Peyer's patch (tissue), 4 donors: ENCODE measurements at regions not wholly inside any gene's neighbourhood (a gene's known extent, or its start where the extent isn't known, plus 50 kb on each side); places are given as distances from the start of the nearest gene placed in this dataset.

Experiments used
- DNase-seq, 3 donors: peaks; one replicate each; pipeline ENCODE4 v3.0.0-alpha.2; 2017 to 2019
- H3K27ac ChIP-seq, 4 donors: fragments of 200-600 bp; sonication (generic); one replicate each; pipeline ENCODE4 v1.5.1; 2016 to 2019
- H3K27me3 ChIP-seq, 2 donors: fragments of 200-600 bp; sonication (generic); one replicate each; pipeline ENCODE4 v1.5.1; 2019
- H3K36me3 ChIP-seq, 3 donors: fragments of 200-600 bp; sonication (generic); one replicate each; pipeline ENCODE4 v1.5.1; 2016 to 2019
- H3K4me1 ChIP-seq, 4 donors: fragments of 200-600 bp; sonication (generic); one replicate each; pipeline ENCODE4 v1.5.1; 2016 to 2019
- H3K4me3 ChIP-seq, 4 donors: fragments of 200-600 bp; sonication (generic); 1 replicate in 3 of 4; 2 replicates in 1 of 4; pipeline ENCODE4 v1.5.1; 2016 to 2019; ENCODE audit warnings: mild to moderate bottlenecking in 1 of 4
- H3K9me3 ChIP-seq, 4 donors: fragments of 200-600 bp; sonication (generic); one replicate each; pipeline ENCODE4 v1.5.1; 2016 to 2019; ENCODE audit warnings: mild to moderate bottlenecking in 1 of 4
- CTCF ChIP-seq, 6 experiments: fragments of 450-650 bp in 4 of 6; fragments of 200-600 bp in 2 of 6; sonication (generic) in 1 of 6; IDR thresholded peaks; one replicate each; pipeline ENCODE4 v1.5.1; 2017 to 2019; ENCODE audit warnings: antibody characterized with exemption in 6 of 6, mild to moderate bottlenecking in 3 of 6, moderate library complexity in 1 of 6
- POLR2A ChIP-seq, 2 donors: fragments of 450-650 bp; IDR thresholded peaks; one replicate each; pipeline ENCODE4 v1.5.1; 2017; ENCODE audit warnings: antibody characterized with exemption in 2 of 2, mild to moderate bottlenecking in 2 of 2, moderate library complexity in 2 of 2

GRCh38 chr2:234279637-234280036 is 217.2 kb downstream of the ARL4C start:
- Histone ChIP-seq H3K9me3 (no peaks in the 10 kb centered on the region), H3K27me3 (no peaks in the 10 kb centered on the region), H3K27ac (peak overlapping the region in 1 of 4 donors; percentile 62), H3K4me3 (no peak overlapping the region), H3K36me3 (no peaks in the 10 kb centered on the region), H3K4me1 (no peaks in the 10 kb centered on the region)
- DNase-seq: peak in 1 of 3 donors; percentile 19
- TF ChIP-seq CTCF (IDR thresholded peaks at IDR 0.05) (no peak), POLR2A (IDR thresholded peaks at IDR 0.05) (no peak)

GRCh38 chr2:234278556-234279255 is 218.2 kb downstream of the ARL4C start:
- DNase-seq: peak in 1 of 3 donors; percentile 28
- no peaks in the 10 kb centered on the region for H3K4me1 ChIP-seq
- H3K4me3 ChIP-seq: no peak overlapping the region
- no peaks in the 10 kb centered on the region for H3K36me3 ChIP-seq
- no peaks in the 10 kb centered on the region for H3K9me3 ChIP-seq
- no peaks in the 10 kb centered on the region for H3K27me3 ChIP-seq
- peak overlapping the region in 1 of 4 donors; percentile 54 for H3K27ac ChIP-seq
- no peak for TF ChIP-seq POLR2A (IDR thresholded peaks at IDR 0.05)
- TF ChIP-seq CTCF (IDR thresholded peaks at IDR 0.05): no peak

- peak in 1 of 3 donors; percentile 25 for DNase-seq
- Histone ChIP-seq H3K36me3 (no peaks in the 10 kb centered on the region), H3K27ac (no peak overlapping the region), H3K4me3 (no peak overlapping the region), H3K9me3 (no peaks in the 10 kb centered on the region), H3K27me3 (no peaks in the 10 kb centered on the region), H3K4me1 (no peaks in the 10 kb centered on the region)
- TF ChIP-seq POLR2A (IDR thresholded peaks at IDR 0.05) (no peak), CTCF (IDR thresholded peaks at IDR 0.05) (no peak)
Observed at GRCh38 chr2:234275515-234275914, 221.4 kb downstream of the ARL4C start.

- peak in 1 of 3 donors; percentile 45 for DNase-seq
- TF ChIP-seq CTCF (IDR thresholded peaks at IDR 0.05): no peak
- TF ChIP-seq POLR2A (IDR thresholded peaks at IDR 0.05): no peak
- Histone ChIP-seq H3K4me1 (no peaks in the 10 kb centered on the region), H3K9me3 (no peaks in the 10 kb centered on the region), H3K27ac (no peak overlapping the region), H3K4me3 (no peak overlapping the region), H3K27me3 (no peaks in the 10 kb centered on the region), H3K36me3 (no peaks in the 10 kb centered on the region)
Observed at GRCh38 chr2:234273887-234274584, 222.8 kb downstream of the ARL4C start.

- TF ChIP-seq CTCF (IDR thresholded peaks at IDR 0.05): no peak
- TF ChIP-seq POLR2A (IDR thresholded peaks at IDR 0.05): no peak
- Histone ChIP-seq H3K27ac (peak overlapping the region in 1 of 4 donors; percentile 22), H3K4me1 (no peaks in the 10 kb centered on the region)
Observed at GRCh38 chr2:234272069-234272850, 221.8 kb downstream of the SPP2 start.

More at GRCh38 chr2:234272069-234272850, 221.8 kb downstream of the SPP2 start:
- Histone ChIP-seq H3K36me3 (no peaks in the 10 kb centered on the region), H3K27me3 (no peaks in the 10 kb centered on the region), H3K9me3 (no peaks in the 10 kb centered on the region), H3K4me3 (no peak overlapping the region)
- DNase-seq: no peak
